ENCODE measurements at regions not wholly inside any gene's neighbourhood (a gene's known extent, or its start where the extent isn't known, plus 50 kb on each side); places are given as distances from the start of the nearest gene placed in this dataset.
A peak's percentile ranks its signal among the peaks of the same experiment; 100 is the strongest.

GRCh38 chr2:67240507-67240906 lies 156.6 kb upstream of the ETAA1 start:
- DNase-seq: no peak

- DNase-seq: no peak
These were observed 155.7 kb upstream of the ETAA1 start for GRCh38 chr2:67241453-67241852.

GRCh38 chr2:67242456-67242855 lies 154.7 kb upstream of the ETAA1 start:
- no peak for DNase-seq

- DNase-seq: no peak
These were observed 153.2 kb upstream of the ETAA1 start for GRCh38 chr2:67243919-67244318.

GRCh38 chr2:67246791-67247190 lies 150.3 kb upstream of the ETAA1 start:
- no peak for DNase-seq

GRCh38 chr2:67251741-67252140 lies 145.4 kb upstream of the ETAA1 start:
- DNase-seq: no peak

GRCh38 chr2:67255933-67256615 lies 141.1 kb upstream of the ETAA1 start:
- no peak for DNase-seq

- no peak for DNase-seq
These were observed 140.2 kb upstream of the ETAA1 start for GRCh38 chr2:67256892-67257291.

GRCh38 chr2:67258122-67258521 lies 139.0 kb upstream of the ETAA1 start:
- DNase-seq: no peak

- DNase-seq: no peak
These were observed 138.3 kb upstream of the ETAA1 start for GRCh38 chr2:67258831-67259230.

GRCh38 chr2:67259556-67260342 lies 137.4 kb upstream of the ETAA1 start:
- DNase-seq: no peak

- DNase-seq: no peak
These were observed 136.5 kb upstream of the ETAA1 start for GRCh38 chr2:67260343-67261277.

GRCh38 chr2:67267241-67267640 lies 129.9 kb upstream of the ETAA1 start:
- no peak for DNase-seq

- no peak for DNase-seq
These were observed 128.3 kb upstream of the ETAA1 start for GRCh38 chr2:67268797-67269196.

GRCh38 chr2:67272195-67272594 lies 124.9 kb upstream of the ETAA1 start:
- DNase-seq: no peak

GRCh38 chr2:67277450-67277849 lies 119.7 kb upstream of the ETAA1 start:
- DNase-seq: no peak

- no peak for DNase-seq
These were observed 116.0 kb upstream of the ETAA1 start for GRCh38 chr2:67281101-67281500.

GRCh38 chr2:67283641-67284040 lies 113.5 kb upstream of the ETAA1 start:
- peak; percentile 22 for DNase-seq

GRCh38 chr2:67286981-67287759 lies 110.0 kb upstream of the ETAA1 start:
- DNase-seq: no peak

- DNase-seq: no peak
These were observed 107.9 kb upstream of the ETAA1 start for GRCh38 chr2:67289271-67289670.

- DNase-seq: no peak
These were observed 107.2 kb upstream of the ETAA1 start for GRCh38 chr2:67289921-67290371.
